Activated T-helper 1 cell treated with anti-CD3 and anti-CD28 coated beads, Interleukin-2, amount 50 U/mL, for 16 hours (primary cell): ENCODE measurements at regions not wholly inside any gene's neighbourhood (a gene's known extent, or its start where the extent isn't known, plus 50 kb on each side); places are given as distances from the start of the nearest gene placed in this dataset.
"Not testable (repeated sequence)": the region's sequence is repeated elsewhere in the genome, so short reads cannot be mapped to it uniquely, and the experiment has no call there.

Source experiments
- DNase-seq, 2 donors: peaks; one replicate each; pipeline ENCODE4 v3.0.0-alpha.2; 2020; ENCODE audit warnings: low read depth in 1 of 2, low spot score in 1 of 2

DNA sequence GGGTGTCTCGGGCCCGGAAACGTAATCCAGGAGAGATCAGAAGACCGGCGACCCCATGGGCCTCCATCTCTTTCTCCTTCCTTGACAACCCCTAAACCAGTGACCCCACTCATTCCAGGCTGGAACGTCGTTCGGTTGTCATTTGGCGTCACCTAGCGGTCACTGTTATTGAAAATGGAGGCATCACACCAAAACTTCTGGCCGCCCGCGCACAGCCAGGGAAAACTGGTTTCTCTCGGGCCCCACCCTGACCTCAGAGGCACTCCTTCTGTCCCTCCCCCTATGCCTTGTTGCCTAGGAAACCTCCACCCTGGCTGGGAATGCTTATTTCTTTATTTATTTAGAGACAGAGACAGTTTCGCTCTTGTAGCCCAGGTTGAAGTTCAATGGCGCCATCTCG is 2327.3 kb upstream of the TPTE start:
- not testable (repeated sequence) for DNase-seq

DNA sequence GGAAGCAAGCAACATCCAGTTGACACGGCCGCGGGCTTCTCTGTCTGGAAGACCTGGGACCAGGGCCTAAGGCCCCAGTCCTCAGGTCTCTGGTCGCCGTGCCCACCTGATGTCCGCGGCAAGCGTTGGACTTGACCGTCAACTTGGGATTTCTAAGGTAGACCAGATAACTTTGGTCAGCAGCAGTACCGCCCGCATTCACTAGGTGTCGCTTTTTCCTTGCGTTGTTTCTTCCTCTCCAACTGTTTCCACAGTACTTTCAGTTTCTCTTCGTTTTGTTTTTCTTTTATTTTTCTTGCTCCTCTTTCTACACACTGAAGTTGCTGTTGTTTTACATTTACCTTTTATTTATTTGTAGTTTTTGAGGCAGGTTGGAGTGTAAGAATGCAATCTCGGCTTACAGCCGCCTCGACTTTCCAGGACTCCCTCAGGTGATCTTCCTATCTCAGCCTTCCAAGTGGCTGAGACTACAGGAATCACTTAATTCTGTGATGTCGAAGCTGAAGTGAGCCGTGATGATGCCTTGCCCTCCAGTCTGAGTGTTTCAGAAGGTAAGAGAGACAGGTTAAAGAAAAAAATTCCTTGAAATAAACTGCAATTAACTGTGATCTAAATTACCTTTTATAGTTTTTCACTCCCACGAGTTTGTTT is 2323.9 kb upstream of the TPTE start:
- not testable (repeated sequence) for DNase-seq

DNA sequence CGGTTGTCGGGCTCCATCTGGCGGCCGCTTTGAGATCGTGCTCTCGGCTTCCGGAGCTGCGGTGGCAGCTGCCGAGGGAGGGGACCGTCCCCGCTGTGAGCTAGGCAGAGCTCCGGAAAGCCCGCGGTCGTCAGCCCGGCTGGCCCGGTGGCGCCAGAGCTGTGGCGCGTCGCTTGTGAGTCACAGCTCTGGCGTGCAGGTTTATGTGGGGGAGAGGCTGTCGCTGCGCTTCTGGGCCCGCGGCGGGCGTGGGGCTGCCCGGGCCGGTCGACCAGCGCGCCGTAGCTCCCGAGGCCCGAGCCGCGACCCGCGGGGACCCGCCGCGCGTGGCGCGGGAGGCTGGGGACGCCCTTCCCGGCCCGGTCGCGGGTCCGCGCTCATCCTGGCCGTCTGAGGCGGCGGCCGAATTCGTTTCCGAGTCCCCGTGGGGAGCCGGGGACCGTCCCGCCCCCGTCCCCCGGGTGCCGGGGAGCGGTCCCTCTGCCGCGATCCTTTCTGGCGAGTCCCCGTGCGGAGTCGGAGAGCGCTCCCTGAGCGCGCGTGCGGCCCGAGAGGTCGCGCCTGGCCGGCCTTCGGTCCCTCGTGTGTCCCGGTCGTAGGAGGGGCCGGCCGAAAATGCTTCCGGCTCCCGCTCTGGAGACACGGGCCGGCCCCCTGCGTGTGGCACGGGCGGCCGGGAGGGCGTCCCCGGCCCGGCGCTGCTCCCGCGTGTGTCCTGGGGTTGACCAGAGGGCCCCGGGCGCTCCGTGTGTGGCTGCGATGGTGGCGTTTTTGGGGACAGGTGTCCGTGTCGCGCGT is 2316.1 kb upstream of the TPTE start:
- not testable (repeated sequence) for DNase-seq

DNA sequence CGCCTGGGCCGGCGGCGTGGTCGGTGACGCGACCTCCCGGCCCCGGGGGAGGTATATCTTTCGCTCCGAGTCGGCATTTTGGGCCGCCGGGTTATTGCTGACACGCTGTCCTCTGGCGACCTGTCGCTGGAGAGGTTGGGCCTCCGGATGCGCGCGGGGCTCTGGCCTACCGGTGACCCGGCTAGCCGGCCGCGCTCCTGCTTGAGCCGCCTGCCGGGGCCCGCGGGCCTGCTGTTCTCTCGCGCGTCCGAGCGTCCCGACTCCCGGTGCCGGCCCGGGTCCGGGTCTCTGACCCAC is 2315.5 kb upstream of the TPTE start:
- not testable (repeated sequence) for DNase-seq

DNA sequence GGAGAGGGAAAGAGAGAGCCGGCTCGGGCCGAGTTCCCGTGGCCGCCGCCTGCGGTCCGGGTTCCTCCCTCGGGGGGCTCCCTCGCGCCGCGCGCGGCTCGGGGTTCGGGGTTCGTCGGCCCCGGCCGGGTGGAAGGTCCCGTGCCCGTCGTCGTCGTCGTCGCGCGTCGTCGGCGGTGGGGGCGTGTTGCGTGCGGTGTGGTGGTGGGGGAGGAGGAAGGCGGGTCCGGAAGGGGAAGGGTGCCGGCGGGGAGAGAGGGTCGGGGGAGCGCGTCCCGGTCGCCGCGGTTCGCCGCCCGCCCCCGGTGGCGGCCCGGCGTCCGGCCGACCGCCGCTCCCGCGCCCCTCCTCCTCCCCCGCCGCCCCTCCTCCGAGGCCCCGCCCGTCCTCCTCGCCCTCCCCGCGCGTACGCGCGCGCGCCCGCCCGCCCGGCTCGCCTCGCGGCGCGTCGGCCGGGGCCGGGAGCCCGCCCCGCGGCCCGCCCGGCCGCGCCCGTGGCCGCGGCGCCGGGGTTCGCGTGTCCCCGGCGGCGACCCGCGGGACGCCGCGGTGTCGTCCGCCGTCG is 2308.3 kb upstream of the TPTE start:
- peak in 1 of 2 donors; percentile 83 for DNase-seq

DNA sequence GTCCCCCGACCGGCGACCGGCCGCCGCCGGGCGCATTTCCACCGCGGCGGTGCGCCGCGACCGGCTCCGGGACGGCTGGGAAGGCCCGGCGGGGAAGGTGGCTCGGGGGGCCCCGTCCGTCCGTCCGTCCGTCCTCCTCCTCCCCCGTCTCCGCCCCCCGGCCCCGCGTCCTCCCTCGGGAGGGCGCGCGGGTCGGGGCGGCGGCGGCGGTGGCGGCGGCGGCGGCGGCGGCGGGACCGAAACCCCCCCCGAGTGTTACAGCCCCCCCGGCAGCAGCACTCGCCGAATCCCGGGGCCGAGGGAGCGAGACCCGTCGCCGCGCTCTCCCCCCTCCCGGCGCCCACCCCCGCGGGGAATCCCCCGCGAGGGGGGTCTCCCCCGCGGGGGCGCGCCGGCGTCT is 2306.8 kb upstream of the TPTE start:
- DNase-seq, result not testable (repeated sequence)

DNA sequence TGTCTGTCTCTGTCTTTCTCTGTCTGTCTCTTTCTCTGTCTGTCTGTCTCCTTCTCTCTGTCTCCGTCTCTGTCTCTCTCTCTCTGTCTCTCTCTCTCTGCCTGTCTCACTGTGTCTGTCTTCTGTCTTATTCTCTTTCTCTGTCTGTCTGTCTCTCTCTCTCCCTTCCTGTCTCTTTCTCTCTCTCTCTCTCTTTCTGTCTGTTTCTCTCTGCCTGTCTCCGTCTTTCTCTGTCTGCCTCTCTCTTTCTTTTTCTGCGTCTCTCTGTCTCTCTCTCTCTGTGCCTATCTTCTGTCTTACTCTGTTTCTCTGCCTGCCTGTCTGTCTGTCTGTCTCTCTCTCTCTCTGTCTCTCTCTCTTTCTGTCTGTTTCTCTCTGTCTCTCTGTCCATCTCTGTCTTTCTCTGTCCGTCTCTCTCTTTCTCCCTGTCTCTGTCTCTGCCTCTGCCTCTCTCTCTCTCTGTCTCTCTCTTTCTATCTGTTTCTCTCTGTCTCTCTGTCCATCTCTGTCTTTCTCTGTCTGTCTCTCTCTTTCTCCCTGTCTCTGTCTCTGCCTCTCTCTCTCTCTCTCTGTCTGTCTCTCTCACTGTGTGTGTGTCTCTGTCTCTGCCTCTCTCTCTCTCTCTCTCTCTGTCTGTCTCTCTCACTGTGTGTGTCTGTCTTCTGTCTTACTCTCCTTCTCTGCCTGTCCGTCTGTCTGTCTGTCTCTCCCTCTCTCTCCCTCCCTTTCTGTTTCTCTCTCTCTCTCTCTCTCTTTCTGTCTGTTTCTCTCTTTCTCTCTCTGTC is 2291.8 kb upstream of the TPTE start:
- not testable (repeated sequence) for DNase-seq

DNA sequence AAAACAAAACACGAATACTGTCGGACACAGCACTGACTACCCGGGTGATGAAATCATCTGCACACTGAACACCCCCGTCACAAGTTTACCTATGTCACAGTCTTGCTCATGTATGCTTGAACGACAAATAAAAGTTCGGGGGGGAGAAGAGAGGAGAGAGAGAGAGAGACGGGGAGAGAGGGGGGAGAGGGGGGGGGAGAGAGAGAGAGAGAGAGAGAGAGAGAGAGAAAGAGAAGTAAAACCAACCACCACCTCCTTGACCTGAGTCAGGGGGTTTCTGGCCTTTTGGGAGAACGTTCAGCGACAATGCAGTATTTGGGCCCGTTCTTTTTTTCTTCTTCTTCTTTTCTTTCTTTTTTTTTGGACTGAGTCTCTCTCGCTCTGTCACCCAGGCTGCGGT is 2290.1 kb upstream of the TPTE start:
- DNase-seq, result not testable (repeated sequence)

DNA sequence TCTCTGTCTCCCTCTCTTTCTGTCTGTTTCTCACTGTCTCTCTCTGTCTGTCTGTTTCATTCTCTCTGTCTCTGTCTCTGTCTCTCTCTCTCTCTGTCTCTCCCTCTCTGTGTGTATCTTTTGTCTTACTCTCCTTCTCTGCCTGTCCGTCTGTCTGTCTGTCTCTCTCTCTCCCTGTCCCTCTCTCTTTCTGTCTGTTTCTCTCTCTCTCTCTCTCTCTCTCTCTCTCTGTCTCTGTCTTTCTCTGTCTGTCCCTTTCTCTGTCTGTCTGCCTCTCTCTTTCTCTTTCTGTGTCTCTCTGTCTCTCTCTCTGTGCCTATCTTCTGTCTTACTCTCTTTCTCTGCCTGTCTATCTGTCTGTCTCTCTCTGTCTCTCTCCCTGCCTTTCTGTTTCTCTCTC is 2288.4 kb upstream of the TPTE start:
- not testable (repeated sequence) for DNase-seq

DNA sequence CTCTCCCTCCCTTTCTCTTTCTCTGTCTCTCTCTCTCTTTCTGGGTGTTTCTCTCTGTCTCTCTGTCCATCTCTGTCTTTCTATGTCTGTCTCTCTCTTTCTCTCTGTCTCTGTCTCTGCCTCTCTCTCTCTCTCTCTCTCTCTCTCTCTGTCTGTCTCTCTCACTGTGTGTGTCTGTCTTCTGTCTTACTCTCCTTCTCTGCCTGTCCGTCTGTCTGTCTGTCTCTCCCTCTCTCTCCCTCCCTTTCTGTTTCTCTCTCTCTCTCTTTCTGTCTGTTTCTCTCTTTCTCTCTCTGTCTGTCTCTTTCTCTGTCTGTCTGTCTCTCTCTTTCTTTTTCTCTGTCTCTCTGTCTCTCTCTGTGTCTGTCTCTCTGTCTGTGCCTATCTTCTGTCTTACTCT is 2287.3 kb upstream of the TPTE start:
- DNase-seq, result not testable (repeated sequence)

DNA sequence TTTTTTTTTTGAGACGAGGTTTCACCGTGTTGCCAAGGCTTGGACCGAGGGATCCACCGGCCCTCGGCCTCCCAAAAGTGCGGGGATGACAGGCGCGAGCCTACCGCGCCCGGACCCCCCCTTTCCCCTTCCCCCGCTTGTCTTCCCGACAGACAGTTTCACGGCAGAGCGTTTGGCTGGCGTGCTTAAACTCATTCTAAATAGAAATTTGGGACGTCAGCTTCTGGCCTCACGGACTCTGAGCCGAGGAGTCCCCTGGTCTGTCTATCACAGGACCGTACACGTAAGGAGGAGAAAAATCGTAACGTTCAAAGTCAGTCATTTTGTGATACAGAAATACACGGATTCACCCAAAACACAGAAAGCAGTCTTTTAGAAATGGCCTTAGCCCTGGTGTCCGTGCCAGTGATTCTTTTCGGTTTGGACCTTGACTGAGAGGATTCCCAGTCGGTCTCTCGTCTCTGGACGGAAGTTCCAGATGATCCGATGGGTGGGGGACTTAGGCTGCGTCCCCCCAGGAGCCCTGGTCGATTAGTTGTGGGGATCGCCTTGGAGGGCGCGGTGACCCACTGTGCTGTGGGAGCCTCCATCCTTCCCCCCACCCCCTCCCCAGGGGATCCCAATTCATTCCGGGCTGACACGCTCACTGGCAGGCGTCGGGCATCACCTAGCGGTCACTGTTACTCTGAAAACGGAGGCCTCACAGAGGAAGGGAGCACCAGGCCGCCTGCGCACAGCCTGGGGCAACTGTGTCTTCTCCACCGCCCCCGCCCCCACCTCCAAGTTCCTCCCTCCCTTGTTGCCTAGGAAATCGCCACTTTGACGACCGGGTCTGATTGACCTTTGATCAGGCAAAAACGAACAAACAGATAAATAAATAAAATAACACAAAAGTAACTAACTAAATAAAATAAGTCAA is 2276.4 kb upstream of the TPTE start:
- DNase-seq, result not testable (repeated sequence)

DNA sequence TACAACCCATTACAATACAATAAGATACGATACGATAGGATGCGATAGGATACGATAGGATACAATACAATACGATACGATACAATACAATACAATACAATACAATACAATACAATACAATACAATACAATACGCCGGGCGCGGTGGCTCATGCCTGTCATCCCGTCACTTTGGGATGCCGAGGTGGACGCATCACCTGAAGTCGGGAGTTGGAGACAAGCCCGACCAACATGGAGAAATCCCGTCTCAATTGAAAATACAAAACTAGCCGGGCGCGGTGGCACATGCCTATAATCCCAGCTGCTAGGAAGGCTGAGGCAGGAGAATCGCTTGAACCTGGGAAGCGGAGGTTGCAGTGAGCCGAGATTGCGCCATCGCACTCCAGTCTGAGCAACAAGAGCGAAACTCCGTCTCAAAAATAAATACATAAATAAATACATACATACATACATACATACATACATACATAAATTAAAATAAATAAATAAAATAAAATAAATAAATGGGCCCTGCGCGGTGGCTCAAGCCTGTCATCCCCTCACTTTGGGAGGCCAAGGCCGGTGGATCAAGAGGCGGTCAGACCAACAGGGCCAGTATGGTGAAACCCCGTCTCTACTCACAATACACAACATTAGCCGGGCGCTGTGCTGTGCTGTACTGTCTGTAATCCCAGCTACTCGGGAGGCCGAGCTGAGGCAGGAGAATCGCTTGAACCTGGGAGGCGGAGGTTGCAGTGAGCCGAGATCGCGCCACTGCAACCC is 2275.6 kb upstream of the TPTE start:
- DNase-seq, result not testable (repeated sequence)

DNA sequence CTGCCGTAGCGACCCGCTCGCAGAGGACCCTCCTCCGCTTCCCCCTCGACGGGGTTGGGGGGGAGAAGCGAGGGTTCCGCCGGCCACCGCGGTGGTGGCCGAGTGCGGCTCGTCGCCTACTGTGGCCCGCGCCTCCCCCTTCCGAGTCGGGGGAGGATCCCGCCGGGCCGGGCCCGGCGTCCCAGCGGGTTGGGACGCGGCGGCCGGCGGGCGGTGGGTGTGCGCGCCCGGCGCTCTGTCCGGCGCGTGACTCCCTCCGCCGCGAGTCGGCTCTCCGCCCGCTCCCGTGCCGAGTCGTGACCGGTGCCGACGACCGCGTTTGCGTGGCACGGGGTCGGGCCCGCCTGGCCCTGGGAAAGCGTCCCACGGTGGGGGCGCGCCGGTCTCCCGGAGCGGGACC is 2269.7 kb upstream of the TPTE start:
- DNase-seq, result not testable (repeated sequence)

DNA sequence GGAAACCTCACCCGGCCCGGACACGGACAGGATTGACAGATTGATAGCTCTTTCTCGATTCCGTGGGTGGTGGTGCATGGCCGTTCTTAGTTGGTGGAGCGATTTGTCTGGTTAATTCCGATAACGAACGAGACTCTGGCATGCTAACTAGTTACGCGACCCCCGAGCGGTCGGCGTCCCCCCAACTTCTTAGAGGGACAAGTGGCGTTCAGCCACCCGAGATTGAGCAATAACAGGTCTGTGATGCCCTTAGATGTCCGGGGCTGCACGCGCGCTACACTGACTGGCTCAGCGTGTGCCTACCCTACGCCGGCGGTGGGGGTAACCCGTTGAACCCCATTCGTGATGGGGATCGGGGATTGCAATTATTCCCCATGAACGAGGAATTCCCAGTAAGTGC is 2266.3 kb upstream of the TPTE start:
- DNase-seq, result not testable (repeated sequence)

DNA sequence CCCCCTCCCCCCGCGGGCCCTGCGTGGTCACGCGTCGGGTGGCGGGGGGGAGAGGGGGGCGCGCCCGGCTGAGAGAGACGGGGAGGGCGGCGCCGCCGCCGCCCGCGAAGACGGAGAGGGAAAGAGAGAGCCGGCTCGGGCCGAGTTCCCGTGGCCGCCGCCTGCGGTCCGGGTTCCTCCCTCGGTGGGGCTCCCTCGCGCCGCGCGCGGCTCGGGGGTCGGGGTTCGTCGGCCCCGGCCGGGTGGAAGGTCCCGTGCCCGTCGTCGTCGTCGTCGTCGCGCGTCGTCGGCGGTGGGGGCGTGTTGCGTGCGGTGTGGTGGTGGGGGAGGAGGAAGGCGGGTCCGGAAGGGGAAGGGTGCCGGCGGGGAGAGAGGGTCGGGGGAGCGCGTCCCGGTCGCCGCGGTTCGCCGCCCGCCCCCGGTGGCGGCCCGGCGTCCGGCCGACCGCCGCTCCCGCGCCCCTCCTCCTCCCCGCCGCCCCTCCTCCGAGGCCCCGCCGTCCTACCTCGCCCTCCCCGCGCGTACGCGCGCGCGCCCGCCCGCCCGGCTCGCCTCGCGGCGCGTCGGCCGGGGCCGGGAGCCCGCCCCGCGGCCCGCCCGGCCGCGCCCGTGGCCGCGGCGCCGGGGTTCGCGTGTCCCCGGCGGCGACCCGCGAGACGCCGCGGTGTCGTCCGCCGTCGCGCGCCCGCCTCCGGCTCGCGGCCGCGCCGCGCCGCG is 2264.1 kb upstream of the TPTE start:
- peak in 1 of 2 donors; percentile 15 for DNase-seq

DNA sequence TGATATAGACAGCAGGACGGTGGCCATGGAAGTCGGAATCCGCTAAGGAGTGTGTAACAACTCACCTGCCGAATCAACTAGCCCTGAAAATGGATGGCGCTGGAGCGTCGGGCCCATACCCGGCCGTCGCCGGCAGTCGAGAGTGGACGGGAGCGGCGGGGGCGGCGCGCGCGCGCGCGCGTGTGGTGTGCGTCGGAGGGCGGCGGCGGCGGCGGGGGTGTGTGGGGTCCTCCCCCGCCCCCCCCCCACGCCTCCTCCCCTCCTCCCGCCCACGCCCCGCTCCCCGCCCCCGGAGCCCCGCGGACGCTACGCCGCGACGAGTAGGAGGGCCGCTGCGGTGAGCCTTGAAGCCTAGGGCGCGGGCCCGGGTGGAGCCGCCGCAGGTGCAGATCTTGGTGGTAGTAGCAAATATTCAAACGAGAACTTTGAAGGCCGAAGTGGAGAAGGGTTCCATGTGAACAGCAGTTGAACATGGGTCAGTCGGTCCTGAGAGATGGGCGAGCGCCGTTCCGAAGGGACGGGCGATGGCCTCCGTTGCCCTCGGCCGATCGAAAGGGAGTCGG is 2261.2 kb upstream of the TPTE start:
- DNase-seq, result not testable (repeated sequence)
